ENCODE measurements at regions not wholly inside any gene's neighbourhood (a gene's known extent, or its start where the extent isn't known, plus 50 kb on each side); places are given as distances from the start of the nearest gene placed in this dataset.
"Not testable (repeated sequence)": the region's sequence is repeated elsewhere in the genome, so short reads cannot be mapped to it uniquely, and the experiment has no call there.

DNA sequence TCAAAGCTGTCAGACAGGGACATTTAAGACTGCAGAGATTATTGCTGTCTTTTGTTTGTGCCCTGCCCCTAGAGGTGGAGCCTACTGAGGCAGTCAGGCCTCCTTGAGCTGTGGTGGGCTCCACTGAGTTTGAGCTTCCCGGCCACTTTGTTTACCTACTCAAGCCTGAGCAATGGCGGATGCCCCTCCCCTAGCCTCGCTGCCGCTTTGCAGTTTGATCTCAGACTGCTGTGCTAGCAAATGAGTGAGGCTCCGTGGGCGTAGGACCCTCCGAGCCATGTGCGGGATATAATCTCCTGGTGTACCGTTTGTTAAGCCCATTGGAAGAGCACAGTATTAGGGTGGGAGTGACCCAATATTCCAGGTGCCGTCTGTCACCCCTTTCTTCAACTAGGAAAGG, 1835.5 kb upstream of the PIK3C3 start:
- TF ChIP-seq, protein P1, sequence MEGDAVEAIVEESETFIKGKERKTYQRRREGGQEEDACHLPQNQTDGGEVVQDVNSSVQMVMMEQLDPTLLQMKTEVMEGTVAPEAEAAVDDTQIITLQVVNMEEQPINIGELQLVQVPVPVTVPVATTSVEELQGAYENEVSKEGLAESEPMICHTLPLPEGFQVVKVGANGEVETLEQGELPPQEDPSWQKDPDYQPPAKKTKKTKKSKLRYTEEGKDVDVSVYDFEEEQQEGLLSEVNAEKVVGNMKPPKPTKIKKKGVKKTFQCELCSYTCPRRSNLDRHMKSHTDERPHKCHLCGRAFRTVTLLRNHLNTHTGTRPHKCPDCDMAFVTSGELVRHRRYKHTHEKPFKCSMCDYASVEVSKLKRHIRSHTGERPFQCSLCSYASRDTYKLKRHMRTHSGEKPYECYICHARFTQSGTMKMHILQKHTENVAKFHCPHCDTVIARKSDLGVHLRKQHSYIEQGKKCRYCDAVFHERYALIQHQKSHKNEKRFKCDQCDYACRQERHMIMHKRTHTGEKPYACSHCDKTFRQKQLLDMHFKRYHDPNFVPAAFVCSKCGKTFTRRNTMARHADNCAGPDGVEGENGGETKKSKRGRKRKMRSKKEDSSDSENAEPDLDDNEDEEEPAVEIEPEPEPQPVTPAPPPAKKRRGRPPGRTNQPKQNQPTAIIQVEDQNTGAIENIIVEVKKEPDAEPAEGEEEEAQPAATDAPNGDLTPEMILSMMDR (IDR thresholded peaks at IDR 0.05; ENCODE audit: low read depth, low read length, missing input control), result not testable (repeated sequence)
- TF ChIP-seq JUND, SP1 (IDR thresholded peaks at IDR 0.05): not testable (repeated sequence)

Measured in liver (tissue), 3 donors.